DOHH2 (cell line): ENCODE measurements at regions not wholly inside any gene's neighbourhood (a gene's known extent, or its start where the extent isn't known, plus 50 kb on each side); places are given as distances from the start of the nearest gene placed in this dataset.

Experiments
- H3F3A ChIP-seq: fragments of 200-600 bp; sonication (generic), shearing (Covaris generic); 2 replicates; pipeline ENCODE4 v1.6.0; 2016; ENCODE audit warnings: antibody characterized with exemption, mild to moderate bottlenecking; ENCODE audit not compliant: control insufficient read depth, insufficient read depth
- H3K27ac ChIP-seq: fragments of 200-600 bp; sonication (generic); 2 replicates; pipeline ENCODE4 v1.5.1; 2014; ENCODE audit warnings: low read depth, mild to moderate bottlenecking, low read length, moderate library complexity
- H3K27me3 ChIP-seq: fragments of 200-600 bp; sonication (generic); 2 replicates; pipeline ENCODE4 v1.6.1; 2014; ENCODE audit warnings: mild to moderate bottlenecking, low read length, mixed read lengths; ENCODE audit not compliant: control insufficient read depth
- H3K36me3 ChIP-seq: fragments of 200-600 bp; sonication (generic); 2 replicates; pipeline ENCODE4 v1.6.1; 2014; ENCODE audit warnings: mild to moderate bottlenecking, low read length, moderate library complexity, mixed read lengths; ENCODE audit not compliant: control insufficient read depth
- H3K4me1 ChIP-seq: fragments of 200-600 bp; sonication (generic); 2 replicates; pipeline ENCODE4 v1.6.1; 2014; ENCODE audit warnings: mild to moderate bottlenecking, low read length, mixed read lengths; ENCODE audit not compliant: control insufficient read depth
- H3K4me2 ChIP-seq: fragments of 200-600 bp; sonication (generic); 2 replicates; pipeline ENCODE4 v1.6.0; 2014; ENCODE audit warnings: mild to moderate bottlenecking, low read length, moderate library complexity
- H3K4me3 ChIP-seq: fragments of 200-600 bp; sonication (generic); 2 replicates; pipeline ENCODE4 v1.5.1; 2014; ENCODE audit warnings: mild to moderate bottlenecking, low read length, mixed read lengths
- H3K79me2 ChIP-seq: fragments of 200-600 bp; sonication (generic); 2 replicates; pipeline ENCODE4 v1.6.1; 2014; ENCODE audit warnings: mild to moderate bottlenecking, low read length, mixed read lengths; ENCODE audit not compliant: control insufficient read depth
- H3K9me2 ChIP-seq: fragments of 200-600 bp; sonication (generic); replicated peaks from 2 replicates; pipeline ENCODE4 v1.6.1; 2014; ENCODE audit warnings: mild to moderate bottlenecking, low read length, mixed read lengths; ENCODE audit not compliant: control insufficient read depth
- H3K9me3 ChIP-seq: fragments of 200-600 bp; sonication (generic); 2 replicates; pipeline ENCODE4 v1.6.1; 2014; ENCODE audit warnings: antibody characterized with exemption, low read length, mixed read lengths; ENCODE audit not compliant: control insufficient read depth, insufficient read depth
- H4K20me1 ChIP-seq: fragments of 200-600 bp; sonication (generic); 2 replicates; pipeline ENCODE4 v1.6.0; 2014; ENCODE audit warnings: low read depth, mild to moderate bottlenecking, antibody characterized with exemption, low read length, moderate library complexity; ENCODE audit not compliant: control insufficient read depth, insufficient read depth
- EZH2phosphoT487 ChIP-seq: fragments of 200-600 bp; sonication (generic); IDR thresholded peaks from 2 replicates; pipeline ENCODE4 v1.6.1; 2017; ENCODE audit warnings: borderline replicate concordance, mild to moderate bottlenecking, antibody characterized with exemption, low read length, moderate library complexity, mixed read lengths
- TF ChIP-seq, protein P1 (sequence below): fragments of 200-600 bp; sonication (generic); IDR thresholded peaks from one replicate; pipeline ENCODE4 v1.5.1; 2014; ENCODE audit warnings: antibody characterized with exemption, mild to moderate bottlenecking, low read depth, low read length; ENCODE audit not compliant: poor library complexity, severe bottlenecking

GRCh38 chr1:218699865-218700264 is 354.7 kb downstream of the TGFB2 start:
- H3K4me3 ChIP-seq, result no peak overlapping the region
- H4K20me1 ChIP-seq, result no peaks in the 10 kb centered on the region
- H3K27me3 ChIP-seq, result no peaks in the 10 kb centered on the region
- no peak overlapping the region for H3K27ac ChIP-seq
- no peaks in the 10 kb centered on the region for H3K9me2 ChIP-seq
- no peaks in the 10 kb centered on the region for H3K79me2 ChIP-seq
- H3F3A ChIP-seq, result no peaks in the 10 kb centered on the region
- no peaks in the 10 kb centered on the region for H3K4me1 ChIP-seq
- no peaks in the 10 kb centered on the region for H3K9me3 ChIP-seq
- H3K36me3 ChIP-seq, result no peaks in the 10 kb centered on the region
- H3K4me2 ChIP-seq, result no peak overlapping the region
- TF ChIP-seq, protein P1, sequence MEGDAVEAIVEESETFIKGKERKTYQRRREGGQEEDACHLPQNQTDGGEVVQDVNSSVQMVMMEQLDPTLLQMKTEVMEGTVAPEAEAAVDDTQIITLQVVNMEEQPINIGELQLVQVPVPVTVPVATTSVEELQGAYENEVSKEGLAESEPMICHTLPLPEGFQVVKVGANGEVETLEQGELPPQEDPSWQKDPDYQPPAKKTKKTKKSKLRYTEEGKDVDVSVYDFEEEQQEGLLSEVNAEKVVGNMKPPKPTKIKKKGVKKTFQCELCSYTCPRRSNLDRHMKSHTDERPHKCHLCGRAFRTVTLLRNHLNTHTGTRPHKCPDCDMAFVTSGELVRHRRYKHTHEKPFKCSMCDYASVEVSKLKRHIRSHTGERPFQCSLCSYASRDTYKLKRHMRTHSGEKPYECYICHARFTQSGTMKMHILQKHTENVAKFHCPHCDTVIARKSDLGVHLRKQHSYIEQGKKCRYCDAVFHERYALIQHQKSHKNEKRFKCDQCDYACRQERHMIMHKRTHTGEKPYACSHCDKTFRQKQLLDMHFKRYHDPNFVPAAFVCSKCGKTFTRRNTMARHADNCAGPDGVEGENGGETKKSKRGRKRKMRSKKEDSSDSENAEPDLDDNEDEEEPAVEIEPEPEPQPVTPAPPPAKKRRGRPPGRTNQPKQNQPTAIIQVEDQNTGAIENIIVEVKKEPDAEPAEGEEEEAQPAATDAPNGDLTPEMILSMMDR, result no peak
- no peak for TF ChIP-seq EZH2phosphoT487

DNA sequence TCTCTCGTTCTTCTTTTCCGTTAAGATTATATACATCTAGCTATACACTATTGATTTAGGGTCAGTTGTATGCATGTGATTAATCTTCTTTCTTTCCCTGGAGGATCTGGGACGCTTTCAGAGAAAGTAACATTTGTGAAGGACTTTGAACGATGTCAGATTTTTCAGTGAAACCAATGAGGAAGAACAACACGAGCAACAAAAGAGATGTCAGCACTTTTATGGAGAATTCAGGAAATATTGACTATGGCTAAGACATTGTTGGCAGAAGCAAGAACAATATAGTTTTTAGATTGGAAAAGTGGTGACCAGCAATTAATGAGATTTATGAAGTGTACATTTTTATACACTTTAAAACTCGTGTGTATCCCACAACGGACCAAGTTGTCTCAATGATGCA is 355.5 kb downstream of the TGFB2 start:
- Histone ChIP-seq H3K9me3 (no peaks in the 10 kb centered on the region), H3K36me3 (no peaks in the 10 kb centered on the region), H3K79me2 (no peaks in the 10 kb centered on the region), H3K4me2 (no peak overlapping the region), H3K27me3 (no peaks in the 10 kb centered on the region), H3K4me3 (no peak overlapping the region), H3K4me1 (no peaks in the 10 kb centered on the region), H3K27ac (no peak overlapping the region), H3F3A (no peaks in the 10 kb centered on the region), H3K9me2 (no peaks in the 10 kb centered on the region), H4K20me1 (no peaks in the 10 kb centered on the region)
- no peak for TF ChIP-seq EZH2phosphoT487
- TF ChIP-seq, protein P1, result no peak

DNA sequence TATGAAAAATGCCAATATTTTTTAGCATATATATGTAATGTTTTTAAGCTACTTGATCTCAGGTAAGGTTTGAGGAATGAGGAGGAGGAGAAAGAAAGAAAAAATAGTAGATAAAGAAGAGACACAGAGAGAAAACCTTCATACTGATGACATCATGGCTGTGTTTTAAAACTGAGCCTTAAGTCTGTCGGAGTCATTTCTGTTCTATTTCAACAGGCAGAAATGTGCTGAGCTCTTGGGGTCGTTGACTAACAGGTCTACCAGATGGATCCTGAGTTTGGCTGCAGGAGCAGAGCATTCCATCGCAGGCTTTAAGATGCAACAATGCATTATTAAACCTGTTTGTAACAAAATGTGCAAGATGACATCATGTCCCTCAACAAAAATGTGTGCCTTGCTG is 356.0 kb downstream of the TGFB2 start:
- H3K4me3 ChIP-seq, result no peak overlapping the region
- H3K9me2 ChIP-seq, result no peaks in the 10 kb centered on the region
- no peaks in the 10 kb centered on the region for H3F3A ChIP-seq
- no peaks in the 10 kb centered on the region for H4K20me1 ChIP-seq
- no peak overlapping the region for H3K4me2 ChIP-seq
- no peak overlapping the region for H3K27ac ChIP-seq
- no peaks in the 10 kb centered on the region for H3K9me3 ChIP-seq
- no peaks in the 10 kb centered on the region for H3K79me2 ChIP-seq
- H3K27me3 ChIP-seq, result no peaks in the 10 kb centered on the region
- TF ChIP-seq, protein P1, result no peak
- no peak for TF ChIP-seq EZH2phosphoT487
- H3K36me3 ChIP-seq, result no peaks in the 10 kb centered on the region
- H3K4me1 ChIP-seq, result no peaks in the 10 kb centered on the region

DNA sequence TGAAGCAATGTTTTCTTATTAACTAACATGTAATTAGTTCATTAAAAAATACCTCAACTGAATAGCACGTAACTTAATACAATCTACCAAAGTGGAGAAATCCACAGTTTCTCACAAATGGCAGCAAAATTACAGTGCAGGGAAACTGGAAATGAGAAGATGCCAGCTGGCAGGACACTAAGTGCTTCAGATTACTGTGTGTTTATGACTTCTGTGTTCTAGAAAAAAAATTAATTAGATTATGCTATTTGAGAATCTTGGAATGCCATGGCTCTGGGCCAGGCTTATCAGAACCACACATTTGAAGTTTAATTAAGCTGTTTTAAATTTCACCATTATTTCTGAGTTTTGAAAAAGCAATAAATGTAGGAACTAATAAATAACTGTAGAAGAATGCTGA is 357.6 kb downstream of the TGFB2 start:
- TF ChIP-seq EZH2phosphoT487, result no peak
- TF ChIP-seq, protein P1, result no peak
- Histone ChIP-seq H3K4me2 (no peak overlapping the region), H3K36me3 (no peaks in the 10 kb centered on the region), H3K27ac (no peak overlapping the region), H3K4me3 (no peak overlapping the region), H3K9me2 (no peaks in the 10 kb centered on the region), H3K4me1 (no peaks in the 10 kb centered on the region), H3K79me2 (no peaks in the 10 kb centered on the region), H4K20me1 (no peaks in the 10 kb centered on the region), H3F3A (no peaks in the 10 kb centered on the region), H3K27me3 (no peaks in the 10 kb centered on the region), H3K9me3 (no peaks in the 10 kb centered on the region)
